ENCODE measurements at regions not wholly inside any gene's neighbourhood (a gene's known extent, or its start where the extent isn't known, plus 50 kb on each side); places are given as distances from the start of the nearest gene placed in this dataset.
A peak's percentile ranks its signal among the peaks of the same experiment; 100 is the strongest.
"Not testable (repeated sequence)": the region's sequence is repeated elsewhere in the genome, so short reads cannot be mapped to it uniquely, and the experiment has no call there.

GRCh38 chr12:47478426-47478825 lies 227.4 kb downstream of the RPAP3 start:
- DNase-seq, result no peak

GRCh38 chr12:47473091-47473490 lies 232.7 kb downstream of the RPAP3 start:
- DNase-seq, result no peak

GRCh38 chr12:47470349-47470748 lies 235.5 kb downstream of the RPAP3 start:
- DNase-seq, result not testable (repeated sequence)

GRCh38 chr12:47463918-47464317 lies 241.9 kb downstream of the RPAP3 start:
- not testable (repeated sequence) for DNase-seq

GRCh38 chr12:47458279-47458678 lies 247.6 kb downstream of the RPAP3 start:
- DNase-seq, result no peak

- DNase-seq, result no peak
These were observed 256.0 kb downstream of the RPAP3 start for GRCh38 chr12:47449797-47450196.

GRCh38 chr12:47442310-47442709 lies 263.5 kb downstream of the RPAP3 start:
- DNase-seq, result no peak

GRCh38 chr12:47441490-47441889 lies 264.3 kb downstream of the RPAP3 start:
- DNase-seq, result no peak

- DNase-seq, result no peak
These were observed 267.7 kb downstream of the RPAP3 start for GRCh38 chr12:47438175-47438574.

- DNase-seq, result no peak
These were observed 268.3 kb downstream of the RPAP3 start for GRCh38 chr12:47437570-47437969.

GRCh38 chr12:47433876-47434275 lies 272.0 kb downstream of the RPAP3 start:
- no peak for DNase-seq

GRCh38 chr12:47426678-47427309 lies 279.0 kb downstream of the RPAP3 start:
- DNase-seq, result peak; percentile 56

GRCh38 chr12:47422611-47423010 lies 283.2 kb downstream of the RPAP3 start:
- DNase-seq, result no peak

- no peak for DNase-seq
These were observed 286.3 kb downstream of the RPAP3 start for GRCh38 chr12:47419497-47419896.

GRCh38 chr12:47417955-47418354 lies 287.9 kb downstream of the RPAP3 start:
- DNase-seq, result no peak

GRCh38 chr12:47417121-47417520 lies 288.7 kb downstream of the RPAP3 start:
- DNase-seq, result no peak

GRCh38 chr12:47415054-47415453 lies 290.8 kb downstream of the RPAP3 start:
- no peak for DNase-seq

GRCh38 chr12:47414511-47414910 lies 291.3 kb downstream of the RPAP3 start:
- no peak for DNase-seq

GRCh38 chr12:47413806-47414205 lies 292.0 kb downstream of the RPAP3 start:
- DNase-seq, result no peak

GRCh38 chr12:47412601-47413236 lies 293.1 kb downstream of the RPAP3 start:
- DNase-seq, result no peak

- no peak for DNase-seq
These were observed 293.9 kb downstream of the RPAP3 start for GRCh38 chr12:47411966-47412365.

GRCh38 chr12:47410862-47411261 lies 295.0 kb downstream of the RPAP3 start:
- DNase-seq, result no peak

- no peak for DNase-seq
These were observed 295.4 kb downstream of the RPAP3 start for GRCh38 chr12:47410383-47410782.

GRCh38 chr12:47409310-47409987 lies 296.4 kb downstream of the RPAP3 start:
- no peak for DNase-seq

Measured in activated gamma-delta T cell (primary cell).